Neural cell (in vitro differentiated cells): ENCODE measurements at regions not wholly inside any gene's neighbourhood (a gene's known extent, or its start where the extent isn't known, plus 50 kb on each side); places are given as distances from the start of the nearest gene placed in this dataset.

ENCODE experiments used
- H2AFZ ChIP-seq: fragments of 200-600, 300-800 bp; sonication (generic), shearing (Covaris generic); 2 replicates; pipeline ENCODE4 v1.6.0; 2014; ENCODE audit warnings: low read depth, mild to moderate bottlenecking, antibody characterized with exemption, low read length, moderate library complexity
- H3F3A ChIP-seq: fragments of 200-600 bp; shearing (Covaris generic); 2 replicates; pipeline ENCODE4 v1.6.1; 2016; ENCODE audit warnings: mild to moderate bottlenecking, moderate library complexity, mixed read lengths, antibody characterized with exemption, low read length; ENCODE audit not compliant: insufficient read depth, poor library complexity, severe bottlenecking
- H3K27ac ChIP-seq: fragments of 200-600, 300-800 bp; sonication (generic), shearing (Covaris generic); 2 replicates; pipeline ENCODE4 v1.5.1; 2014; ENCODE audit warnings: mild to moderate bottlenecking, low read length, moderate library complexity
- H3K27me3 ChIP-seq: fragments of 300-800, 200-600 bp; sonication (generic), shearing (Covaris generic); 2 replicates; pipeline ENCODE4 v1.6.0; 2014; ENCODE audit warnings: mild to moderate bottlenecking, low read depth, low read length, moderate library complexity; ENCODE audit not compliant: insufficient read depth
- H3K36me3 ChIP-seq: fragments of 300-800, 200-600 bp; sonication (generic), shearing (Covaris generic); 2 replicates; pipeline ENCODE4 v1.5.1; 2014; ENCODE audit warnings: mild to moderate bottlenecking, antibody characterized with exemption, low read length, moderate library complexity; ENCODE audit not compliant: insufficient read depth
- H3K4me2 ChIP-seq: fragments of 300-800, 200-600 bp; sonication (generic), shearing (Covaris generic); 2 replicates; pipeline ENCODE4 v1.6.0; 2014; ENCODE audit warnings: mild to moderate bottlenecking, low read length
- H3K4me3 ChIP-seq: fragments of 300-800, 200-600 bp; sonication (generic), shearing (Covaris generic); 2 replicates; pipeline ENCODE4 v1.5.1; 2014; ENCODE audit warnings: mild to moderate bottlenecking, low read length, moderate library complexity
- H3K79me2 ChIP-seq: fragments of 200-600 bp; shearing (Covaris generic); replicated peaks from 2 replicates; pipeline ENCODE4 v1.6.0; 2014; ENCODE audit warnings: mild to moderate bottlenecking, low read length, moderate library complexity; ENCODE audit not compliant: insufficient read depth
- H3K9ac ChIP-seq: fragments of 300-800, 200-600 bp; sonication (generic), shearing (Covaris generic); 2 replicates; pipeline ENCODE4 v1.6.1; 2016; ENCODE audit warnings: mild to moderate bottlenecking, low read length, mixed read lengths
- H3K9me2 ChIP-seq: fragments of 200-600 bp; shearing (Covaris generic); 2 replicates; pipeline ENCODE4 v1.6.1; 2016; ENCODE audit warnings: mild to moderate bottlenecking, low read length, mixed read lengths; ENCODE audit not compliant: insufficient read depth
- H3K9me3 ChIP-seq: fragments of 200-600, 300-800 bp; sonication (generic), shearing (Covaris generic); 2 replicates; pipeline ENCODE4 v1.6.1; 2016; ENCODE audit warnings: mild to moderate bottlenecking, mixed run types, low read length, moderate library complexity, mixed read lengths
- H4K20me1 ChIP-seq: fragments of 200-600 bp; shearing (Covaris generic); 2 replicates; pipeline ENCODE4 v1.6.1; 2016; ENCODE audit warnings: mild to moderate bottlenecking, mixed run types; ENCODE audit not compliant: insufficient read depth
- CTCF ChIP-seq: fragments of 450-650 bp; IDR thresholded peaks from 2 replicates; pipeline ENCODE4 v1.5.1; 2014; ENCODE audit warnings: antibody characterized with exemption, mild to moderate bottlenecking, moderate library complexity; ENCODE audit not compliant: poor library complexity, severe bottlenecking
- EP300 ChIP-seq: fragments of 450-650 bp; conservative IDR thresholded peaks from 2 replicates; pipeline ENCODE4 v1.6.1; 2014; ENCODE audit warnings: antibody characterized with exemption, mild to moderate bottlenecking, moderate library complexity; ENCODE audit not compliant: poor library complexity, severe bottlenecking
- EZH2 ChIP-seq: fragments of 200-600, 300-800 bp; shearing (Covaris generic), sonication (generic); IDR thresholded peaks from 2 replicates; pipeline ENCODE4 v1.6.1; 2014; ENCODE audit warnings: antibody characterized with exemption, low read length, borderline replicate concordance, mild to moderate bottlenecking; ENCODE audit not compliant: insufficient read depth, poor library complexity, severe bottlenecking
- MXI1 ChIP-seq: fragments of 450-650 bp; conservative IDR thresholded peaks from 2 replicates; pipeline ENCODE4 v1.6.1; 2014; ENCODE audit warnings: antibody characterized with exemption, mild to moderate bottlenecking; ENCODE audit not compliant: poor library complexity, severe bottlenecking
- POLR2AphosphoS5 ChIP-seq: IDR thresholded peaks from 2 replicates; pipeline ENCODE4 v1.6.1; 2012
- RAD21 ChIP-seq: fragments of 450-650 bp; conservative IDR thresholded peaks from 2 replicates; pipeline ENCODE4 v1.6.1; 2014; ENCODE audit warnings: antibody characterized with exemption, mild to moderate bottlenecking, moderate library complexity
- SMC3 ChIP-seq: fragments of 450-650 bp; conservative IDR thresholded peaks from 2 replicates; pipeline ENCODE4 v1.6.1; 2014; ENCODE audit warnings: antibody characterized with exemption, mild to moderate bottlenecking, moderate library complexity; ENCODE audit not compliant: poor library complexity
- TAF1 ChIP-seq: IDR thresholded peaks from 2 replicates; pipeline ENCODE4 v1.6.1; 2012; ENCODE audit warnings: low read depth
- TF ChIP-seq, protein P1 (sequence below): IDR thresholded peaks from 2 replicates; pipeline ENCODE4 v1.6.1; 2012; ENCODE audit warnings: borderline replicate concordance

GRCh38 chr12:47293406-47293805, 213.6 kb upstream of the AMIGO2 start:
- Histone ChIP-seq H3K9me2 (no peaks in the 10 kb centered on the region), H3K4me2 (no peak overlapping the region), H3K79me2 (no peaks in the 10 kb centered on the region), H3F3A (no peaks in the 10 kb centered on the region), H3K36me3 (no peaks in the 10 kb centered on the region), H2AFZ (no peak overlapping the region), H3K27ac (no peak overlapping the region), H3K9ac (no peak overlapping the region), H3K27me3 (no peaks in the 10 kb centered on the region), H3K9me3 (no peaks in the 10 kb centered on the region), H3K4me3 (no peak overlapping the region), H4K20me1 (no peaks in the 10 kb centered on the region)
- TF ChIP-seq POLR2AphosphoS5 (no peak), RAD21 (no peak), SMC3 (no peak), EZH2 (no peak), CTCF (no peak), EP300 (no peak), TAF1 (no peak), MXI1 (no peak)
- TF ChIP-seq, protein P1, sequence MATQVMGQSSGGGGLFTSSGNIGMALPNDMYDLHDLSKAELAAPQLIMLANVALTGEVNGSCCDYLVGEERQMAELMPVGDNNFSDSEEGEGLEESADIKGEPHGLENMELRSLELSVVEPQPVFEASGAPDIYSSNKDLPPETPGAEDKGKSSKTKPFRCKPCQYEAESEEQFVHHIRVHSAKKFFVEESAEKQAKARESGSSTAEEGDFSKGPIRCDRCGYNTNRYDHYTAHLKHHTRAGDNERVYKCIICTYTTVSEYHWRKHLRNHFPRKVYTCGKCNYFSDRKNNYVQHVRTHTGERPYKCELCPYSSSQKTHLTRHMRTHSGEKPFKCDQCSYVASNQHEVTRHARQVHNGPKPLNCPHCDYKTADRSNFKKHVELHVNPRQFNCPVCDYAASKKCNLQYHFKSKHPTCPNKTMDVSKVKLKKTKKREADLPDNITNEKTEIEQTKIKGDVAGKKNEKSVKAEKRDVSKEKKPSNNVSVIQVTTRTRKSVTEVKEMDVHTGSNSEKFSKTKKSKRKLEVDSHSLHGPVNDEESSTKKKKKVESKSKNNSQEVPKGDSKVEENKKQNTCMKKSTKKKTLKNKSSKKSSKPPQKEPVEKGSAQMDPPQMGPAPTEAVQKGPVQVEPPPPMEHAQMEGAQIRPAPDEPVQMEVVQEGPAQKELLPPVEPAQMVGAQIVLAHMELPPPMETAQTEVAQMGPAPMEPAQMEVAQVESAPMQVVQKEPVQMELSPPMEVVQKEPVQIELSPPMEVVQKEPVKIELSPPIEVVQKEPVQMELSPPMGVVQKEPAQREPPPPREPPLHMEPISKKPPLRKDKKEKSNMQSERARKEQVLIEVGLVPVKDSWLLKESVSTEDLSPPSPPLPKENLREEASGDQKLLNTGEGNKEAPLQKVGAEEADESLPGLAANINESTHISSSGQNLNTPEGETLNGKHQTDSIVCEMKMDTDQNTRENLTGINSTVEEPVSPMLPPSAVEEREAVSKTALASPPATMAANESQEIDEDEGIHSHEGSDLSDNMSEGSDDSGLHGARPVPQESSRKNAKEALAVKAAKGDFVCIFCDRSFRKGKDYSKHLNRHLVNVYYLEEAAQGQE: no peak

DNA sequence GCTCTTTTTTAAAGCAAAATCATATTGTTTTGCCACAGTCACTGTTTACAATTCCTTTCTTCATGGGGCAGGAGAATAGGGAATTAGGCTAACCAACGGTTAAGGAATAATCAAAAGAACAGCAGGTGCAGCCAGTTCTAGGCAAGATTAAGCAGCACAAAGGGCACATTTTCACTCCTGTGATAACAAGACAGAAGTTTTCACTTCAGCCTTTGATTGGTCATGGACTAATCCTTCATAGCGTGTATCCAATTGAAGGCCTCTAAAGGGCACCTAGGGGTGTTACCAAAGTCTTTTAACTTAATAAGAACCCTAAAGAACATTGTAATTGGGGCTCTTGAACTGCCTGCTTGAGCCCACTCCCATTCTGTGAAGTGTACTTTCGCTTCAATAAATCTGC, 206.9 kb upstream of the AMIGO2 start:
- Histone ChIP-seq H3F3A (no peaks in the 10 kb centered on the region), H3K9me3 (no peaks in the 10 kb centered on the region), H3K4me2 (no peak overlapping the region), H3K27me3 (no peaks in the 10 kb centered on the region), H3K79me2 (no peaks in the 10 kb centered on the region), H2AFZ (no peak overlapping the region), H4K20me1 (no peaks in the 10 kb centered on the region), H3K9me2 (no peaks in the 10 kb centered on the region), H3K36me3 (no peaks in the 10 kb centered on the region), H3K4me3 (no peak overlapping the region), H3K9ac (no peak overlapping the region), H3K27ac (no peak overlapping the region)
- TF ChIP-seq SMC3 (no peak), RAD21 (no peak), EP300 (no peak), CTCF (no peak), TAF1 (no peak), POLR2AphosphoS5 (no peak), MXI1 (no peak)
- TF ChIP-seq, protein P1: no peak
